Liver (tissue), 3 donors: ENCODE measurements at regions not wholly inside any gene's neighbourhood (a gene's known extent, or its start where the extent isn't known, plus 50 kb on each side); places are given as distances from the start of the nearest gene placed in this dataset.

ENCODE experiments used
- CTCF ChIP-seq: fragments of 150-350 bp; IDR thresholded peaks from 2 replicates; pipeline ENCODE4 v1.5.1; 2017; ENCODE audit warnings: improper control_type of control experiment, low read depth, low read length; ENCODE audit not compliant: missing input control
- EGR1 ChIP-seq, 2 donors: IDR thresholded peaks; 2 replicates each; pipeline ENCODE4 v1.6.1; 2016 to 2018; ENCODE audit warnings: antibody characterized with exemption in 2 of 2, low read depth in 2 of 2
- GABPA ChIP-seq, 2 donors: IDR thresholded peaks in 1 of 2; conservative IDR thresholded peaks in 1 of 2; 2 replicates each; pipeline ENCODE4 v1.6.1; 2016; ENCODE audit warnings: antibody characterized with exemption in 2 of 2, mild to moderate bottlenecking in 1 of 2, moderate library complexity in 1 of 2
- JUND ChIP-seq, 2 donors: IDR thresholded peaks; 2 replicates each; pipeline ENCODE4 v1.6.1; 2016; ENCODE audit warnings: antibody characterized with exemption in 2 of 2
- NR2F2 ChIP-seq: IDR thresholded peaks from 2 replicates; pipeline ENCODE4 v1.6.1; 2016; ENCODE audit warnings: antibody characterized with exemption
- RAD21 ChIP-seq, 2 donors: IDR thresholded peaks; 2 replicates each; pipeline ENCODE4 v1.6.1; 2016; ENCODE audit warnings: antibody characterized with exemption in 2 of 2, mild to moderate bottlenecking in 2 of 2
- REST ChIP-seq: IDR thresholded peaks from 2 replicates; pipeline ENCODE4 v1.6.1; 2016; ENCODE audit warnings: antibody characterized with exemption, mild to moderate bottlenecking
- YY1 ChIP-seq: IDR thresholded peaks from 2 replicates; pipeline ENCODE4 v1.6.1; 2016; ENCODE audit warnings: antibody characterized with exemption, mild to moderate bottlenecking
- donor health status: healthy.
- donor health status: healthy.

DNA sequence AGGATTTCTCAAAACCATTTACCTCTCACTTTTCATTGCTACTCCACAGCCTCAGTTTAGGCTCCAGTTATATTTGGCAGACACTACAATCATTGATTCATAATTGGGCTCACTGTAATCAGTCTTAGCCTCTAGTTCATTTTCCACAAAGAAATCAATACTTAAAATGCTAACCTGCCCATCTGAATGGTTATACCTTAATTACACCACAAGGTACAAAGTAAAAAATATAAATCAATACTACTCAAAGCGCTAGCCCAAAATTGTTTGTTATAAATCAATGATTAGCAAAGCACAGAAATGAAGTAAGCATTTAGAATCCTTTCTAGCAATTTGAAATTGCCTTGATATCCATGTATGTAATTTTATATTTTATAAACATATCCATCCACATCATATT lies 222.6 kb upstream of the NDST3 start:
- TF ChIP-seq JUND (IDR thresholded peaks at IDR 0.05) (no peak), RAD21 (IDR thresholded peaks at IDR 0.05) (no peak), CTCF (no peak), REST (no peak), NR2F2 (no peak), EGR1 (IDR thresholded peaks at IDR 0.05; ENCODE audit: low read depth in 2 of 2) (no peak), GABPA (IDR thresholded peaks at IDR 0.05 in 1 of 2, conservative IDR thresholded peaks at IDR 0.05 in 1 of 2) (no peak), YY1 (no peak)
